Activated T-cell treated with anti-CD3 and anti-CD28 coated beads for 4 hours (primary cell): ENCODE measurements at regions not wholly inside any gene's neighbourhood (a gene's known extent, or its start where the extent isn't known, plus 50 kb on each side); places are given as distances from the start of the nearest gene placed in this dataset.
"Not testable (repeated sequence)": the region's sequence is repeated elsewhere in the genome, so short reads cannot be mapped to it uniquely, and the experiment has no call there.

Source experiments
- DNase-seq: peaks from one replicate; pipeline ENCODE4 v3.0.0-alpha.2; 2020

- DNase-seq: no peak
Measured at GRCh38 chr5:52623291-52623690, 164.4 kb upstream of the ITGA1 start.

GRCh38 chr5:52624291-52624690 is 163.4 kb upstream of the ITGA1 start:
- no peak for DNase-seq

GRCh38 chr5:52626312-52626711 is 161.4 kb upstream of the ITGA1 start:
- no peak for DNase-seq

GRCh38 chr5:52627740-52628139 is 160.0 kb upstream of the ITGA1 start:
- no peak for DNase-seq

GRCh38 chr5:52632281-52632680 is 155.4 kb upstream of the ITGA1 start:
- no peak for DNase-seq

- not testable (repeated sequence) for DNase-seq
Measured at GRCh38 chr5:52634171-52634570, 153.5 kb upstream of the ITGA1 start.

GRCh38 chr5:52638732-52639131 is 149.0 kb upstream of the ITGA1 start:
- DNase-seq: no peak

- DNase-seq: no peak
Measured at GRCh38 chr5:52648726-52649125, 139.0 kb upstream of the ITGA1 start.

GRCh38 chr5:52655163-52655562 is 132.6 kb upstream of the ITGA1 start:
- DNase-seq: no peak

GRCh38 chr5:52656569-52657246 is 131.0 kb upstream of the ITGA1 start:
- DNase-seq: no peak

GRCh38 chr5:52657247-52657645 is 130.5 kb upstream of the ITGA1 start:
- DNase-seq: no peak

- no peak for DNase-seq
Measured at GRCh38 chr5:52658246-52658645, 129.5 kb upstream of the ITGA1 start.

- DNase-seq: no peak
Measured at GRCh38 chr5:52660621-52661020, 127.1 kb upstream of the ITGA1 start.

GRCh38 chr5:52661903-52662595 is 125.7 kb upstream of the ITGA1 start:
- no peak for DNase-seq

- no peak for DNase-seq
Measured at GRCh38 chr5:52665559-52665958, 122.2 kb upstream of the ITGA1 start.

GRCh38 chr5:52668139-52668538 is 119.6 kb upstream of the ITGA1 start:
- DNase-seq: no peak

GRCh38 chr5:52668544-52669185 is 119.1 kb upstream of the ITGA1 start:
- no peak for DNase-seq

- DNase-seq: no peak
Measured at GRCh38 chr5:52672459-52672858, 115.3 kb upstream of the ITGA1 start.

- no peak for DNase-seq
Measured at GRCh38 chr5:52673495-52673894, 114.2 kb upstream of the ITGA1 start.

GRCh38 chr5:52674815-52675545 is 112.7 kb upstream of the ITGA1 start:
- DNase-seq: no peak

- no peak for DNase-seq
Measured at GRCh38 chr5:52682492-52682891, 105.2 kb upstream of the ITGA1 start.

- DNase-seq: no peak
Measured at GRCh38 chr5:52684051-52684450, 103.7 kb upstream of the ITGA1 start.

GRCh38 chr5:52685566-52685965 is 102.2 kb upstream of the ITGA1 start:
- no peak for DNase-seq

GRCh38 chr5:52685971-52686370 is 101.7 kb upstream of the ITGA1 start:
- no peak for DNase-seq
